Pancreas (tissue), 10 donors: ENCODE measurements at regions not wholly inside any gene's neighbourhood (a gene's known extent, or its start where the extent isn't known, plus 50 kb on each side); places are given as distances from the start of the nearest gene placed in this dataset.

Source experiments
- ATAC-seq, 4 donors: fragments of 200-7000 bp; cut with Tn5 transposase; one replicate each; pipeline versions ENCODE4 v1.8.0 to v1.9.1; 2020; ENCODE audit warnings: mild to moderate bottlenecking in 4 of 4, moderate library complexity in 4 of 4
- DNase-seq, 6 donors: peaks; one replicate each; pipeline ENCODE4 v3.0.0-alpha.2; 2020
- FAIRE-seq: peaks from 2 replicates; lab custom pipeline; 2012; peaks lifted over from hg19 to GRCh38; lab: Jason Lieb, UNC
- H3K27ac ChIP-seq, 4 donors: fragments of 200-600 bp; sonication (generic); 1 replicate in 3 of 4; 2 replicates in 1 of 4; pipeline versions ENCODE4 v1.5.0 to v1.8.0; 2020
- H3K27me3 ChIP-seq, 4 donors: fragments of 200-600 bp; one replicate each; pipeline ENCODE4 v1.8.0; 2021
- H3K36me3 ChIP-seq, 3 donors: fragments of 200-600 bp; sonication (generic) in 1 of 3; one replicate each; pipeline versions ENCODE4 v1.5.0 to v1.8.0; 2020 to 2021
- H3K4me1 ChIP-seq, 3 donors: fragments of 200-600 bp; one replicate each; pipeline ENCODE4 v1.8.0; 2021
- H3K4me3 ChIP-seq, 4 donors: fragments of 200-600 bp; sonication (generic) in 2 of 4; one replicate each; pipeline versions ENCODE4 v1.5.0 to v1.8.0; 2020 to 2021
- H3K9me3 ChIP-seq, 4 donors: fragments of 200-600 bp; one replicate each; pipeline ENCODE4 v1.8.0; 2021
- WGBS, 2 donors: extraction: QIAGEN DNeasy Blood & Tissue Kit; methylation state at CpG; one replicate each; pipeline ENCODE4 v1.1.7; 2013; 5-methylcytosine and 5-hydroxymethylcytosine counted together
- intact Hi-C, 3 donors: fragments of 100-400 bp; cut with DNase I; formaldehyde crosslinking; loops; one replicate each; pipeline versions ENCODE4 v1.11.1 to v1.14.2; 2022
- TF ChIP-seq, protein P1 (sequence below), 4 donors: fragments of 200-600 bp; sonication (generic) in 3 of 4; IDR thresholded peaks; one replicate each; pipeline versions ENCODE4 v1.5.0 to v1.8.0; 2021; ENCODE audit warnings: antibody characterized with exemption in 4 of 4
- donor health status: healthy with polysubstance abuse.
- donor health status: DM: no; HTN: no; CAD: no; lungs with moderate emphysema.
- donor health status: DM: no; HTN: no; CAD: no.
- donor health status: control.
- donor health status: control.
- donor health status: Bipolar disorder and iron deficiency.
- donor health status: DM: yes; HTN: yes; CAD: no.
- donor health status: DM: no; HTN: no; CAD: no.
- donor health status: DM: no; HTN: no; CAD: no.
- donor health status: DM: yes; HTN: yes; CAD: no.

DNA sequence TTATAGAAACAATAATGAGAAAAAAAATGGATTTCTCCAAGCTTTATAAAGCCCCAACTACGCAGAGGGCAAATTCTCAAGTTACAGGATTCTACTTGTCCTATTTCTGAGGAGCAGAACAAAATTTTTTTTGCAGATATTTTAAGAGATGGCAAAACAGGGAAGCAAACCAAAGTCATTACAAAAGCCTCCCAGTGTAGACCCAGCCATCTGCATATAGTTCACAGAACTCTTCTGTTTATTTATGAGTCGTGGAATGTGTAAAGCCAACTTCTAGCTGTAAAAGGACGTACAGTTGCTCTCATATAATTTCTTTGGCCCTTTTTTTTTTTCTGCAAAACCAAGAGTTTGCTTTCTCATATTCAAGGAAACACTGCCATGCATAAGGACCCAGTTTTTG lies 120.4 kb downstream of the PCDH7 start:
- ATAC-seq = no peak
- 54 to 65% methylated on average over 3 of the region's 3 CpGs for WGBS, 2 donors
- intact Hi-C loops = no loop called here
- FAIRE-seq = no peak
- no peak overlapping the region for H3K4me3 ChIP-seq
- H3K27me3 ChIP-seq = peaks cover 0 to 4% (median 0%) of the 10 kb centered on the region in 4 donors
- no peak for DNase-seq
- no peaks in the 10 kb centered on the region for H3K4me1 ChIP-seq
- TF ChIP-seq, protein P1, sequence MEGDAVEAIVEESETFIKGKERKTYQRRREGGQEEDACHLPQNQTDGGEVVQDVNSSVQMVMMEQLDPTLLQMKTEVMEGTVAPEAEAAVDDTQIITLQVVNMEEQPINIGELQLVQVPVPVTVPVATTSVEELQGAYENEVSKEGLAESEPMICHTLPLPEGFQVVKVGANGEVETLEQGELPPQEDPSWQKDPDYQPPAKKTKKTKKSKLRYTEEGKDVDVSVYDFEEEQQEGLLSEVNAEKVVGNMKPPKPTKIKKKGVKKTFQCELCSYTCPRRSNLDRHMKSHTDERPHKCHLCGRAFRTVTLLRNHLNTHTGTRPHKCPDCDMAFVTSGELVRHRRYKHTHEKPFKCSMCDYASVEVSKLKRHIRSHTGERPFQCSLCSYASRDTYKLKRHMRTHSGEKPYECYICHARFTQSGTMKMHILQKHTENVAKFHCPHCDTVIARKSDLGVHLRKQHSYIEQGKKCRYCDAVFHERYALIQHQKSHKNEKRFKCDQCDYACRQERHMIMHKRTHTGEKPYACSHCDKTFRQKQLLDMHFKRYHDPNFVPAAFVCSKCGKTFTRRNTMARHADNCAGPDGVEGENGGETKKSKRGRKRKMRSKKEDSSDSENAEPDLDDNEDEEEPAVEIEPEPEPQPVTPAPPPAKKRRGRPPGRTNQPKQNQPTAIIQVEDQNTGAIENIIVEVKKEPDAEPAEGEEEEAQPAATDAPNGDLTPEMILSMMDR (IDR thresholded peaks at IDR 0.05) = no peak
- H3K36me3 ChIP-seq = no peaks in the 10 kb centered on the region
- no peaks in the 10 kb centered on the region for H3K9me3 ChIP-seq
- H3K27ac ChIP-seq = no peak overlapping the region

DNA sequence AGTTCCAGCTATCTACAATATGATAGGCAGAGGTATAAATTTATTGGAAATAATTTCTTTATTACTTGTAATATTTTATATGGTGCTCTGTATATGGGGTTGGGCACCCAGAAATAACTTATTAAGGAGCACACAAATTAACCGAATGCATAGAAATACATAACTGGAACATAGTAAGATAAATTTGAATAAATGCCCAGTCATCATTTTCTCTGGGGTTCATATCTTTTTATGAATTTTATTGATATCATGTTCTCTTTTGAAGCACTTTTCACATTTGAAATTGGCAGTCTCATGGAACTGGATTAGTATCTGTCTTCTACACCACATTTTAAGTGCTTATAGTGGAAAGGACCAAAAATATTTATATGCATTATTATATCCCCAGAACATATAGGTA lies 122.0 kb downstream of the PCDH7 start:
- Histone ChIP-seq H3K4me1 (no peaks in the 10 kb centered on the region), H3K27me3 (peaks cover 0 to 4% (median 0%) of the 10 kb centered on the region in 4 donors), H3K27ac (no peak overlapping the region), H3K9me3 (no peaks in the 10 kb centered on the region), H3K36me3 (no peaks in the 10 kb centered on the region), H3K4me3 (no peak overlapping the region)
- 79 to 93% methylated on average over 1 of the region's 1 CpG for WGBS, 2 donors
- DNase-seq = no peak
- TF ChIP-seq, protein P1 (IDR thresholded peaks at IDR 0.05) = no peak
- no peak for ATAC-seq
- intact Hi-C loops = no loop called here
- FAIRE-seq = no peak

DNA sequence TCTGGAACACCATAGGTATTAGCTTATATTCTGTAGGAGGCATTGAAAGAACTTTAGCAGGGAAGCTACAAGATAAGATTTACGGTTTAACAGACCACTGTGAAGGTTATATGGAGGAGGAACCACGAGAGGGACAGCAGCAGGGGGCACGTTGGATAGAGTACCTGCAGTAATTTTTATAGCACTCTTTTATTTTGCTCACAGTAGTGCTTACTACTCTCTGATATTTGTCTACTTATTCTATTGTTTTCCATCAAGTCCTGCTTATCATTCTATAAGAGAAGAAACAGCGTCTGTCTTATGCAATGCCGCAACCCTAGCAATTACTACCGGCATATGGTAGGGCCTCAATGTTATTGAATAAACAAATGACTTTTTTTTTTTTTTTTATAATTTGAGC lies 122.5 kb downstream of the PCDH7 start:
- FAIRE-seq (no peak), ATAC-seq (no peak), DNase-seq (no peak)
- Histone ChIP-seq H3K4me3 (no peak overlapping the region), H3K4me1 (no peaks in the 10 kb centered on the region), H3K27ac (no peak overlapping the region), H3K36me3 (no peaks in the 10 kb centered on the region), H3K9me3 (no peaks in the 10 kb centered on the region), H3K27me3 (peaks cover 0 to 4% (median 0%) of the 10 kb centered on the region in 4 donors)
- intact Hi-C loops = no loop called here
- WGBS, 2 donors = 71 to 81% methylated on average over 6 of the region's 6 CpGs
- TF ChIP-seq, protein P1 (IDR thresholded peaks at IDR 0.05) = no peak

DNA sequence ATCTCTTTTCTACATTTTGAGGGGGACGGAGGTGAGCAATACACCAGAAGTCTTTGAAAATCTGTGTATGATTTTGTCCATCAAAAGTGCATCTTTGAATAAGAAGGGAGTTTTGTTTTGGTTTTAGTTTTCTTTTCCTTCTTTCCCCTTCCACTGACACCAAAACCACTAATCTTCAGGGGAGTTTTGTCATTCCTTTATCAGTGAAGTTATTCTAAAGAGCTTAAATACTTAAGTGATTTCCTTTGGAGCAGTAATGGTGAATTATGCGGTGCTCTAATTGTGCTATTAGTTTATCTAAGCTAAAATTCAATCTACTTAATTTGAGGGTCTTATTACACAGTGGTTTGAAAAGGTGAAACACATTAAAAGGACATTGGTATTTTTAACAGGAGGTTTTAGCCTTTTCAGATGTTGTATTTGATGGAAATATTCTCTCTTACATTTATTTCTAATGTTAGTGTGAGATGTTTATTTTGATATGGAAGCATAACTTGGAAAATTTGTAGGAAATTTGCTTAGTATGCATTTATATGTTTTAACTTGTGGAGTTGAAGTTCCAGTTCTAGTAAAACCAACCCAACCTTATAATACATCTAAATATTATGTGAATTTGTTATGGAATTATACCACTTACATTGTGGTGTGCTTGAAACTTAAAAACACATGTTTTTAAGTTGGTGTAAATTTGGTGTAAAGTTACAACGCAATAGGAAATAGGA lies 124.9 kb downstream of the PCDH7 start:
- intact Hi-C loops = no loop called here
- no peak for FAIRE-seq
- TF ChIP-seq, protein P1 (IDR thresholded peaks at IDR 0.05) = no peak
- DNase-seq = no peak
- ATAC-seq = no peak
- Histone ChIP-seq H3K4me1 (no peaks in the 10 kb centered on the region), H3K36me3 (no peaks in the 10 kb centered on the region), H3K27me3 (peaks cover 0 to 4% (median 0%) of the 10 kb centered on the region in 4 donors), H3K4me3 (no peak overlapping the region), H3K27ac (no peak overlapping the region), H3K9me3 (no peaks in the 10 kb centered on the region)
- 66 to 77% methylated on average over 3 of the region's 3 CpGs for WGBS, 2 donors

DNA sequence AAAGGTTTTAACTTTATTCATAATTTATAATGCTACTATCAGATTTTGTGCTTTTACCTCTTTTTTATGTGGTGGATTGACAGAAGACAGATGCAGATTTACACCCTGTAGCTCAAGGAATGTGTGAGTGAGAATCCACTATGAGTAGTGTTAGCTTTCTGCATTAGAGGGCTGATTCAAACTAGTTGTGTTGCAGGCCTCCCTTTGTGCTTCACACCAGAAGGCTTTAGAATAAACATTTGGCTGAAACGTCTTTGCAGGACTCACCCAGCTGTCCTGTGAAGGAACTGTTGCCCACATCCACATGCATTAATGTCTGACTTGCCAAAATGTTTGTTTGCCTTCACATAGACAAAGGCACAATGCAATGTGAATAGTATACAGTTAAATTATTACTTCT lies 127.0 kb downstream of the PCDH7 start:
- FAIRE-seq = no peak

More for the DNA sequence above, 127.0 kb downstream of the PCDH7 start:
- Histone ChIP-seq H3K27me3 (no peaks in the 10 kb centered on the region), H3K4me3 (no peak overlapping the region), H3K4me1 (no peaks in the 10 kb centered on the region), H3K27ac (no peak overlapping the region), H3K9me3 (no peaks in the 10 kb centered on the region), H3K36me3 (no peaks in the 10 kb centered on the region)
- TF ChIP-seq, protein P1 (IDR thresholded peaks at IDR 0.05) = no peak
- intact Hi-C loops = no loop called here
- WGBS, 2 donors = 30 to 32% methylated on average over 1 of the region's 1 CpG
- no peak for ATAC-seq
- DNase-seq = no peak
